HG02884 (cell line): ENCODE measurements at regions not wholly inside any gene's neighbourhood (a gene's known extent, or its start where the extent isn't known, plus 50 kb on each side); places are given as distances from the start of the nearest gene placed in this dataset.
"Not testable (repeated sequence)": the region's sequence is repeated elsewhere in the genome, so short reads cannot be mapped to it uniquely, and the experiment has no call there.

Experiments used
- ATAC-seq: cut with Tn5 transposase; IDR thresholded peaks from one replicate; pipeline ENCODE4 v1.9.1; 2021; ENCODE audit warnings: mild to moderate bottlenecking, moderate library complexity; ENCODE audit not compliant: unreplicated experiment

DNA sequence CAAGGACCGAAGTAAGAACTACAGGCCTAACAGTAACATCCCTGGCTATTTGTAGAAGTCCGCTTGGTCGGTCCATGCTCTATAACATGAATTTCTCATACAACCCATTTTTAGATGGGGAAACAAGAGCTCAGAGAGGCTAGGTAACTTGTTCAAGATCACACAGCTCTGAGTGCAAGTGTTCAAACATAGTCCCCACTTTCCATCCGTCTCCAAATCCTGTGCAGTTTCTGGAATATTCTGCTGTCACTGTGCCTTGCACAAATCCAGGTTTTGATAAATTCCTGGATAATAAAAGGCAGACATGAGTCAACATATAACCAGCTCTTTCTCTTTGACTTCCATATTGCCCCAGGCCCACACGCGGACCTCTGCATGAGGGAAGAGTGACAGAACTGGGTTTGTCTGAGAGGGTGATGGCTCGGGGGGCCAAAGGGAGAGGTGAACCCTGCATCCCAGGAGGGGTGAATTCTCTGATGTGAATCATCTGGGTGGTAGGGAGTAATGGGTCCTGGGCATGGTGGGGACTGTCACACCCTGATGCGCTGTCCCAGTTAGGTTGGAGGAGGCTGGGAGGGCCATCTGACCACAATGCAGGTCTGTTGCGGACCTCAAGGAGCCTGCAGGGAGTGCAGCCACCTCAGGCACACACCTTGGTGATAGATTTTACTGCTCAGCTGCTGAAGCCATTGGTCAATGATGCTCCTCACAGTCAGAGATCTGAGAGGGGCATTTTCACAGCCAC lies 162.2 kb downstream of the SMAD6 start:
- no peak for ATAC-seq

DNA sequence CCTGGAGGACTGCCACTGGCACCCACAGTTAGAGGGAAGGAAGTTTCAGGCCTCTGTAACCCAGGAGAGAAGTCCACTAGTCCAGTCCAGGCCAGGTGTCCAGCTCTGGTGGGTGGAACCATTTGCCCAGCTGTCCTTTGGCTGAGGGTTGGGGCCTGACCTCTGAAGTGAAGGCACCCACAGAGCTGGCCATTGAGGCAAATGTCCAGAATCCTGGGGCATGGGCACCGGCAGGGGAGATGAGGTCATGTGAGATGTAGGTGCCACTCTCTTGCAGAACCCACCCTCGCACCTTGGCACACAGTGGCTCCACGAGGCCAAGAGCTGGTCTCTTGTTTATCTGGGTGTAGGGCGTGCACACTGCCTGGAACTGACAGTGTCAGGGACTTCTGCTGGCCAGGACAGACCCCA lies 162.8 kb downstream of the SMAD6 start:
- no peak for ATAC-seq

DNA sequence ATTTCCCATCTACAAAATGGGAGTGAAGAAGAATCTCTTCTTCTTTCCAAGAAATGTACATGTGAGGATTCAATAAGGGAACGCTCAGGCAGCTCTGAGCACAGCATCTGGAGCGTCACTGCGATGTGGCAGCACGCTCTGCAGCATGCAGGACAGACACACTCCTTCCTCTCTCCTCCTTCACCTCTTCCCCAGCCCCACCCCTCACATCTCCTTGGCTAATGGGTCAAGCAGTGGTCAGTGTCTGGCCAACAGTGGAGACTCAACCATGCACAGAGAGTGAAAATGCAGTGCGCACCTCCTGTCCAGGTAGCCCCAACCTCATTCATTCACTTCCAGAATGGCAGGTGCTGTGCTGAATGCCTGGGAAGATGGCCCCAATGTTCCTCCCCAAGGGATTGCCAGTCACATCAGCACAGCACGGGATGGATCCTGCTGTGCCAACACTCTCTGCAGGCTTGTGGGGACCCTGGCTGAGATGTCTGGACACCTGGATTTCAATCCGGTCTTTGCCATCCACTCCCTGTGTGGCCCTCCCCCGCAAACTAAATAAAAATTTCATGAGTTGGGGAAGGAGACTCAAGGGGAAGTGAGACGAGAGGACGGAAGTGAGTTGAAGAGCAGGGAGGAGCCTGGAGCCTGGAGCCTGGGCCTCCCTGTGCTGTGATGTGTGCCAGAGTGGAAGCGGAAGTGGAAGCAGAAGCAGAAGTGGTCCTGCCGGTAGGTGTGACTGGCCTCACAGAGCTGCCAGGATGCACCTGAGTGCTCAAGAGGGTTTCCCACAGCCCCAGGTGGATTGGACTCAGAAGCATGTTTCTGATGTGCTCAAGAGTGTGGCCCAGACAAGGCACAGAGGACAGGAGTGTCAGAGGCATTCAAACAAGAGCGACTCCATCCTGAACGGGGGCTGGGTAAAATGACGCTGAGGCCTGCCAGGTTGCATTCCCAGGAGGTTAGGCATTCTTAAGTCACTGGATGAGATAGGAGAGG lies 163.9 kb downstream of the SMAD6 start:
- peak; percentile 85 for ATAC-seq

DNA sequence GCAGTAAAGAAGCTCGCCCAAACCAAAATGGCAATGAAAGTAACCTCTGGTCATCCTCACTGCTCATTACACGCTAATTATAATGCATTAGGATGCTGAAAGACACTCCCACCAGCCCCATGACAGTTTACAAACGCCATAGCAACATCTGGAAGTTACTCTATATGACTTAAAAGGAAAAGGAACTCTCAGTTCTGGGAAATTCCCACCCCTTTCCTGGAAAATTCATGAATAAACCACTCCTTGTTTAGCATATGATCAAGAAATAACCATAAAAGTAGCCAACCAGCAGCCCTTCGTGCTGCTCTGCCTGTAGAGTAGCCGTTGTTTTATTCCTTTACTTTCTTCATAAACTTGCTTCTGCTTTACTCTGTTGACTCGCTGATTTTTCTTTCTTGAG lies 164.6 kb downstream of the SMAD6 start:
- ATAC-seq: no peak

DNA sequence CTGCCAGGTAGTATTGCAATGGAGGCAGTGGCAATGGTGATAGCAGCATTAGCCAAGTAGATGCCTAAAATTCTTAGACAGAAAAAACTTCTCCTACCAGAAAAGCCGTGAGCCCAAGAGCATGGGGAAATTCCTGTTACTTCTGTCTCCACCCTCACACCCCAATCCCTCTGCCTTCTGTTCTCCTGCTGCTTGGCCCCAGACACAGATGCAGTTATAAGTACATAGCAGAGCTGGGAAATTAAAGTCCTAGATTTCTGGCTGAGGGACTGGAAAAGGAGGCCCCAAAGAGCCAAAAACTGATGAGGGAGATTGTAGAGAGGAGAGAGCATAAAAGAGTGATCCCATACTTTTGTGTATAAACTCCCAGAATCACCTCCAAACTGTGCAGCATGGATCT lies 166.9 kb downstream of the SMAD6 start:
- no peak for ATAC-seq

DNA sequence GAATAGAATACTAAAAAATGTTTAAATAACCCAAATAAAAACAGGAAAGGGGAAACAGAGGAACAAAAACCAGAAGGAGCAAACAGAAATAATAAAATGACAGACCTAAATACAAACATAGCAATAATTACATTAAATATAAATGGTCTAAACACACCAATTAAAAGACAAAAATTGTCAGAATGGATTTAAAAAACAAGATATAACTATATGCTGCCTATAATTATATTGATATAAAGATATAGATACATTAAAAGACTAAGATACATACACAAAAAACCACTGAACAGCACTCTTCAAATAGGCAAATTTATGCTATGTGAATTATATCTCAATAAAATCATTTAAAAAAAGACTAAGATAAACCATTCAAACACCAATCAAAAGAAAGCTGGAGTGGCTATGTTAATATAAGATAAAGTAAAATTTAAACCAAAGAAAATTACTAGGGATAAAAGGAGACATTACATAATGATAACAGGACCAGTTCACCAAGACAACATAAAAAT lies 168.9 kb downstream of the SMAD6 start:
- ATAC-seq: no peak

DNA sequence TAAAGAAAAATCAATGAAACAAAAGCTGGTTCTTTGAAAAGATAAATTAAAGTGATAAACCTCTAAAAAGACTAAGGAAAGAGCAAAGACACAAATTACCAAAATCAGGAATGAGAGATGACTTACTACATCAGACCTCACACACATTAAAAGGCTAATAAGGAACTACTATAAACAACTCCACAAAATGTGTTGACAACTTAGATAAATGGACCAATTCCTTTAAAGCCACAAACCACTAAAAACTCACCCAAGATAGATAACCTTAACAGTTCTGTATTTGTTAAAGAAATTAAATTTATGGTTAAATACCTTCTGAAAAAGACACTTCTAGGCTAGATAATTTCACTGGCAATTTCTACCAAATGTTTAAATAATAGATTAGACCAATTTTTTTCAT lies 170.4 kb downstream of the SMAD6 start:
- no peak for ATAC-seq

DNA sequence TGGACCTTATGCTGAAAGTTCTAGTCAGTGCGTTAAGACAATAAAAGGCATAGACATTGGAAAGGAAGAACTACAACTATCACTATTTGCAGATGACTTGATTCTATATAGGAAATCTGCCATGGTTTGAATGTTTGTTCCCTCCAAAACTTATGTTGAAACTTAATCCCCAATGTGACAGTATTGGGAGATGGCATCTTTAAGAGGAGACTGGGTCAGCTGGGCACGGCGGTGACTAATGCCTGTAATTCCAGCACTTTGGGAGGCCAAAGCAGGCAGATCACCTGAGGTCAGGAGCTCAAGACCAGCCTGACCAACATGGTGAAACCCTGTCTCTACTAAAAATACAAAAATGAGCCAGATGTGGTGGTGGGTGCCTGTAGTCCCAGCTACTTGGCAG lies 171.3 kb downstream of the SMAD6 start:
- not testable (repeated sequence) for ATAC-seq

DNA sequence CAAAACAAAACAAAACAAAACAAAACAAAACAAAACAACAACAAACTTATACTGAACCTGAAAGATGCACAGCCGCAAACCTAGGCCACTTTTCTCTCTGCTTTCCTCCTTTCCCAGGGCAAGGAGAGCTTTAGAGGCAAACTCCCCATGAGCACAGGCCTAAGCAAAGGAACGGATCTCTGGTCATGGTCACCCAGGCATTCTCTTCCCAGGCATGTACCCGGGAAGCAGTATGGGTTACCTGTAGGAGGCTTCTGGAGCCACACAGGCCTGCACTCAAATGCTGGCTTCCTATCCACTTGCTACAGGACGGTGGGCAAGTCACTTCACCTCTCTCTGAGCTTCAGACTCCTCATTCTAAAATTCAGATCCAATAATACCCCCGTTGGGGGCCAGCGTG lies 171.8 kb downstream of the SMAD6 start:
- ATAC-seq: no peak

DNA sequence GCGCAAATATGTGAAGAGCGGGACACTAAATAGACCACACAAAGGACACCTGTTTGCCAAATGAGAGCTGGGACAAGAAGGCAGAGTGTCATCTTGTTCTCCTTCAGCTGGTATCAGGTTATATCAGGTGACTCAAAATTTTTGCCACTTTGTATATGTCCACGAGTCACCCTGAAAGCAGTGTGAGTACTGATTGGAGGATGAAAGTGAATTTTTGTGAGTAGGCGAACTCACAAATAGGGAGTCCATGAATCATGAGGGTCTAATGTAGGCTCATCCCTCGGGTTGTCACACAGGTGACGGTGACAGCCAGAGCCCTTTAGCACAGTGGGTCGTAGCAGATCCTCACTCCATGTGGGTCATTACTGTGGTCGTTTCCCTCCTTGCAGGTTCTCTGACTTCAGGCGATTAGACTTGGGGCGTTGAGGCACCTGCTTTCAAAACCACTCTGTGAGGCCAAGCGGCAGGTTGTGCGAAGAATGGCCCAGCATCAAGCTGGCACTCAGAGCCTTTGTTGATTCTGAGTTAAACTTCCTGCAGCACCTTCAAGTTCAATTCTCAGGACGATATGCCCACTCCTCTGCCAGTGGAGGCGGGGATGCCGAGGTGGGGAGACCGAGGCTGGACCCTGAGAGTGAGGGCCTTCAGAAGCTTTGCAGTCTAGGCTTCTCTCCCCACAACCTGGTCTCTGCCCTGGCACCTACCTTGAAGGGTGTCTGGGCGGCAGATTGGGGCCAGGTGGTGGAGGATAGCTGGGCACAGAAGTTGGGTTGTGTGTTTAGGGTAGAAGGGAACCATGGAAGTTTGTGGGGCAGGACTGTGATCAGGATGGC lies 173.8 kb downstream of the SMAD6 start:
- ATAC-seq: no peak

DNA sequence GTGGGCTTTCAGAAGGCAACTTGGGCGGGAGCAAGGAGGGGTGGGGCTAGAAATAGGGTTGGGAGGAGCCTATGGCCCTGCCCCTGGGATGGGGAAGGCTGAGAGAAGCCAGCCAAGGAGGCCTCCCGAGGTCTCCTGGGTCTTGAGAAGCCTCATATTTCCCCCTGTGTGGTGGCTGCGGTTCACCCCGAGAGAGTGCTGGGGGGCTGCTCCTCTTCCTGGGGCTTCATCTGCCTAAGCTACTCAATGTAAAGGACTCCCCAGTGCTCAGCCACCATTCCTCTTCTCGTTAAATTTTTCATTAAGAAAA lies 174.3 kb downstream of the SMAD6 start:
- ATAC-seq: no peak

DNA sequence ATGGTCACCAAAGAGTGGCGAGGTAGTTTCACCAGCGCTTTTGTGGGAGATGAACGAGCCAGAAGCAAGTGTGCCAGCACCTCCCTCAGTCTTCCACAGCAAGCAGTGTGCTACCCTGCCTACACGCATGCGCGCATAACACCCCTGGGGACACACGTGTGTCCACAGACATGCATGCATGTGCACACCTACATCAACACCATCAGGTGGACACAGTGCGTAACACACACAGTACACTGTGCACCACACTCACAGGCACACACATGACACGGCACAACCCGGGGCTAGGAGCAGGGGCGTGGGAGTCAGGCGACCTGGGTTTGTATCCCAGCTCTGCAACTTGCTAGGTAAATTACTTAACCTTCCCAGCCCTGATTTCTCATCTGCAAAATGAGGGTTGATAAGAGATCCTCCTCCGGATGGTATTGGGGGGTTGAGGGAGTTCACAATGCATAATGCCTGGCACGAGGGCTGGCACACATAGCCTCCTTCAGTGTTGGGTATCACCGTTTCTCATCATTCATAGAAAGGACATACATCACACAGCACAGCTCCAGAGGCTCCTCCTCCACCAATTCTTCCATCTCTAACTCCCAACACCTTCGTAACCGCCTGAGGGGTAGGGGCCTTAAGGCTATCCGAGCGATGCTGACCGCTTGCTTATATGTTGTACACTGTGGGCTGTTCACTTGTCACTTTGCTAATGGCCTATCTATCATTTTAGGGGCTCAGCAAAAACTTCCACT lies 174.9 kb downstream of the SMAD6 start:
- no peak for ATAC-seq

DNA sequence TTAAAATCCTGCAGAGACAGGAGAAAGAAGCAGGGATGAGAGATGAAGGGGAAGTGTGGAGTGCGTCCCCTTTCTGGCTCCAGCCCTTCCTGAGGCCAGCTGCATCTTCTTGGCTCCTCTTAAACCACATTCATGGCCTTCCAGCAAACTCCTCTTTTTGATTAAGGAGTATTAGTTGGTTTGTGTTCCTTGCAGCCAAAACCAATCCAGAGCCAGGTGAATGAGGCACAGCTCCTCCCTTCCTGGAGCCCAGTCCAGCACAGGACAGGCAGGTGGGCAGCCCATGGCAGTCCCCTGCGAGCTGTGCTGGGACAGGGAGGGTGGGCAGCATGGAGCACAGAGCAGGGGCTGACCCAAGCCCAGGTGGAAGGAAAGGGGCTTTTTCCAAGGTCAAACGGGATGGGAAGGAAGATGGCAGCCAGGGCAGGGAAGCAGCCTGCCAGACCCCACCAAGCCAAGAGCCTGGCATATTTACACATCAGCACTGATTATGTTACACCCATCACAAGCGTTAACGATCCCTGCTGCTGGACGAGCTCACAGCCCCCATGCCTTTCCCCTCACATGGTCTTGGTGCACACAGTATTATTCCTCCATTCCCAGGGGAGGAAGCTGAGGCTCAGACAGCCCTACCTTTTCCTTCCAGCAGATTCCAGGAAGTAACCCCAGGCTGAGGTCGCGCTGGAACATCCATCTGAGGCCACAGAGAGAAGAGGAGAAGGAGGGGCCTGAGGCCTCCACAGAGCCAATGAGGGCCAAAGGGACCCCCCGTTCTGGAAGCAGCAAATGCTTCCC lies 175.6 kb downstream of the SMAD6 start:
- no peak for ATAC-seq

DNA sequence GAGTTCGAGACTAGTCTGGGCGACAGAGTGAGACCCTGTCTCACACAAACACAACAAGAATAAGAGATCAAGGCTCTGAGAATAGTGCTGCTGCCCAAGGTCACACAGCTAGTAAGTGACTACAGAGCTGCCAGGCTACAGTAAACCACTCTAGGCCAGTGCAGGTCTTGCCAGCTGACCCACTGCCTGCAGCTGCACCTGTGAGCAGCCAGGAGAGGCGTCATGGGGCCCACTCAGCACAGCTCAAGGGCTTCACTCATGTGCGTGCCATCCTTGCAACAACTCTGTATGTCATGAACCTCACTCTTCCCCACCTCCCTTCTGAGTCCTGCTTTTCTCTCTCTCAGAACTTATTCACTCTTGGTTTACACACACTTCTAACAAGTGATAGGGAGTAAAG lies 176.7 kb downstream of the SMAD6 start:
- ATAC-seq: no peak

DNA sequence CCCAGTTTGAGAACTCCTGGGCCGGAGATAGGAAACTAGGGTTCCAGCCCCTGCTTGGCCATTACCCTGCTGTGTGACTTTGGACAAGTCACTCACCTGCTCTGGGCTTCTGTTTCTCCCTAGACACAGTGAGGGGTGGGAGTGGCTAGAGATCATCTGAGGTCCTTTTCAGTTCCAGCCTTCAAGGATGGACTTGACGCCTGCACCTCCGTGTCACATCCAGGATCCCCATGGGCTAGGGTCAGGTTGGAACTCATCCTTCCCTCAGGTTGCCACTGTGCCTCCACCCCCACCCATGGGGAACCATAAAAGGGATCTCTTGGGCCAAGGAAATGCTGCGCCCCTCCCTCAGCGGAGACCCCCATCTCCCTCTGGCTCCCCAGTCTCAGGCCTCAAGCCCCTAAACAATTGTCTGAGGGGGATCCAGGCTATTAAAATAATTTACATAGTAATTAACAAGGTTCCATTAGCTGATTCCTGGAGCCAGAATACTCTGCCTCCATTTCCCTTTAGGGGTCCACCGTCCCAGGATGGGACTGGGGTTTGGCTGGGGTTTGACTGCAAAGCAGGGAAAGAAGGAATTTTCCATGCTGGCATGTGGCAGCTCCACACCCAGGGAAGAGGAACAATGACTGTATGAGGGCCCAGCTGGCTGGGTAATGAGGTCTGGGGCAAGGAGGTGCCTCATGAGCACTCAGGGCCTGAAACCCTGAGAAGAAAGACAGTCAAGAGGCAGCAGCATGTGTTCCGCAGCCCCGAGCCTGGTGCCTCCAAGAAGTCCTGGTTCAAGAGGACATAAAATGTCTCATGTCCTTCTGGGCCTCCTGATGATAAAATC lies 177.7 kb downstream of the SMAD6 start:
- no peak for ATAC-seq

DNA sequence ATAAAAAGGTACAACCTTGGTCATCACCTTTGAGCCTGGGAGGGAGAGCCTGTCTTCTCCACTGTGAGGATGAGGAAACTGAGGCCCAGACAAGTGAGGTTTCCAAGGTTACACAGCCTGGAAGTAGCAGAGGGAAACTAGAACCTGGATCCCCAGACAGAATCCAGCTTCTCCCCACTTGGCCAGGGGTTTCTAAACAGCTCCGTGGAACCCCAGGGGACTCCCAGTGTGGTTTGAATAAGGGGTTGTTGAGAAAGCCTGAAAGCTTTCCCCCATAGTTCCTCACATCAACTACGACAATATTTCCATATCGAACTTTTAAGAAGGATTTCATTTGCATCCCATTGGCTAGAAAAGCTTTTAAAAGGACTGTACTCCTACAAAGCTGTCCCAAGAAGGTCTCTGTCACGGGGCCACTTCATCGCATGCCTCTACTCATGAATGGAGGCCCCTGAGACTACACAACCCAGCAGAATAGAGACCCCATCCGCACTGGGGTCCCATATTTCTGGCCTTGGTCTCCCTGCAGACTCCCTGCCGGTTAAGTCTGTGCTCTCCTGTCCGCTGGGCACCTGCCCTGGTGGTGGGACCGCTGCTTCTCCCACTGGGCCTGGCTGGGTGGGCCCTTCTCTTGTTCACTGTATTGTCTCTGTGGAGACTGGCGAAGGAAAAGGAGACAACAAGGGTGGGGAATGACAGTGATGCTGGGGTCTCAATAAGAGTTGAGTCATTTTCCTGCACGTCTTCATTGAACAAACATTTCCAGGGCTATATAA lies 178.5 kb downstream of the SMAD6 start:
- ATAC-seq: no peak

DNA sequence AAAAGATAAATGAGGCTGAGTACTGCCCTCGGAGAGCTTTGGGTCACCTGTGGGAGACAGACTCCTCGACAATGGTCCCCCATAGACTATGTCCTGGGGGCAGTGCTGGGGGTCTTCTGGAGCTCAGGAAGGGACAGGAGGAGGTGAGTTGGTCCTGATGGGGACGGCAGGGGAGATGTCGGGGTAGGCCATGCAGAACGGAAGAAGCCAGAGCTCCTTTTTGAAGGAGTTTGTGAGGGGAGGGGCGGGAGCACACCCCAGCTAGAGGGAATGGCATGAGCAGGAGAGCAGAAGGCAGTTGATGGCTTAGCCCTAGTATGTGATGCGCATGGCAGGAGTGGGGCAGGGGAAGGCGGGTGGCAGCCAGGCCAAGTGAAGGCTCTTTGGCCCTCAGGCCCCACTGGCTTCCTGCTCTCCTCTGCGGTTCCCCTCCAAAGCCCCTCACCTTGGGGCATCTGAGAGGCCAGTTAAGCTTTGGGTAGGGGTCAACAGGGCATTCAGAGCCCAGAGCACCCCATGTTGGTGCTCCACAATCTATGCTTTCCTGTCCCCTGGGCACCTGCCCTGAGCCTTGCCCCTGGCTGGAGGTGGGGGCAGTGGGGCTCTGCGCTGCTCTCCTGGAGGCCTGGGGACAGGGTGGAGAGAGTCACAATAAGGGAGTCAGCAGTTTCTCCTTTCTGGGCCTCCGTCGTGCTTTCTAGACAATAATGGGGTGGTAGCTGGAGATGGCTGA lies 179.3 kb downstream of the SMAD6 start:
- no peak for ATAC-seq
